Breast epithelium (tissue), 3 donors: ENCODE measurements at regions not wholly inside any gene's neighbourhood (a gene's known extent, or its start where the extent isn't known, plus 50 kb on each side); places are given as distances from the start of the nearest gene placed in this dataset.

Experiments used
- CTCF ChIP-seq, 3 donors: fragments of 450-650 bp; IDR thresholded peaks; one replicate each; pipeline ENCODE4 v1.5.1; 2016 to 2017; ENCODE audit warnings: antibody characterized with exemption in 3 of 3, mild to moderate bottlenecking in 3 of 3, moderate library complexity in 3 of 3
- POLR2A ChIP-seq: fragments of 450-650 bp; IDR thresholded peaks from one replicate; pipeline ENCODE4 v1.6.1; 2016; ENCODE audit warnings: antibody characterized with exemption, mild to moderate bottlenecking, moderate library complexity
- POLR2AphosphoS5 ChIP-seq, 3 donors: sonication (generic); formaldehyde crosslinking; IDR thresholded peaks; one replicate each; pipeline ENCODE4 v1.6.1; 2017; ENCODE audit warnings: antibody characterized with exemption in 3 of 3

GRCh38 chr5:4137781-4138180 is 542.1 kb downstream of the IRX1 start:
- TF ChIP-seq CTCF (IDR thresholded peaks at IDR 0.05) (no peak), POLR2A (no peak), POLR2AphosphoS5 (IDR thresholded peaks at IDR 0.05) (no peak)
